Esophagus muscularis mucosa (tissue), 4 donors: ENCODE measurements at regions not wholly inside any gene's neighbourhood (a gene's known extent, or its start where the extent isn't known, plus 50 kb on each side); places are given as distances from the start of the nearest gene placed in this dataset.
"Not testable (repeated sequence)": the region's sequence is repeated elsewhere in the genome, so short reads cannot be mapped to it uniquely, and the experiment has no call there.

Experiments used
- DNase-seq: peaks from one replicate; pipeline ENCODE4 v3.0.0-alpha.2; 2017; ENCODE audit errors: extremely low spot score
- H3K27ac ChIP-seq, 4 donors: fragments of 200-600 bp; sonication (generic); replicated peaks in 1 of 4; 1 replicate in 3 of 4; 2 replicates in 1 of 4; pipeline ENCODE4 v1.5.1; 2016 to 2019; ENCODE audit warnings: mild to moderate bottlenecking in 1 of 4
- H3K27me3 ChIP-seq, 4 donors: fragments of 200-600 bp; sonication (generic); one replicate each; pipeline versions ENCODE4 v1.5.1 to v1.6.0; 2016 to 2019
- H3K36me3 ChIP-seq, 4 donors: fragments of 200-600 bp; sonication (generic); one replicate each; pipeline ENCODE4 v1.5.1; 2016 to 2019
- H3K4me1 ChIP-seq, 4 donors: fragments of 200-600 bp; sonication (generic); one replicate each; pipeline ENCODE4 v1.5.1; 2016 to 2019
- H3K4me3 ChIP-seq, 4 donors: fragments of 200-600 bp; sonication (generic); 1 replicate in 2 of 4; 2 replicates in 2 of 4; pipeline ENCODE4 v1.5.1; 2016 to 2019; ENCODE audit warnings: mild to moderate bottlenecking in 4 of 4, moderate library complexity in 1 of 4
- H3K9me3 ChIP-seq, 4 donors: fragments of 200-600 bp; sonication (generic); 1 replicate in 3 of 4; 2 replicates in 1 of 4; pipeline ENCODE4 v1.5.1; 2016 to 2019
- CTCF ChIP-seq, 3 experiments: fragments of 200-600 bp in 2 of 3; fragments of 450-650 bp in 1 of 3; sonication (generic) in 2 of 3; IDR thresholded peaks; one replicate each; pipeline ENCODE4 v1.5.1; 2017 to 2019; ENCODE audit warnings: antibody characterized with exemption in 3 of 3, mild to moderate bottlenecking in 2 of 3, moderate library complexity in 1 of 3
- EP300 ChIP-seq: sonication (generic); formaldehyde crosslinking; IDR thresholded peaks from one replicate; pipeline ENCODE4 v1.6.1; 2017; ENCODE audit warnings: antibody characterized with exemption
- POLR2A ChIP-seq: fragments of 450-650 bp; IDR thresholded peaks from one replicate; pipeline ENCODE4 v1.6.1; 2017; ENCODE audit warnings: antibody characterized with exemption, moderate library complexity, mild to moderate bottlenecking, low read depth
- POLR2AphosphoS5 ChIP-seq, 2 donors: sonication (generic); formaldehyde crosslinking; IDR thresholded peaks; one replicate each; pipeline ENCODE4 v1.6.1; 2017; ENCODE audit warnings: antibody characterized with exemption in 2 of 2
- WGBS: methylation state at CpG from one replicate; pipeline ENCODE4 v1.1.5; 2018; 5-methylcytosine and 5-hydroxymethylcytosine counted together
- intact Hi-C: fragments of 100-400 bp; cut with DNase I; formaldehyde crosslinking; loops from one replicate; pipeline ENCODE4 v1.15.1; 2023

- no peak overlapping the region for H3K27ac ChIP-seq
- intact Hi-C loops, result no loop called here
- H3K36me3 ChIP-seq, result no peaks in the 10 kb centered on the region
- TF ChIP-seq POLR2A (no peak), POLR2AphosphoS5 (IDR thresholded peaks at IDR 0.05) (no peak), EP300 (no peak), CTCF (IDR thresholded peaks at IDR 0.05) (no peak)
- peak; percentile 80 for DNase-seq
- no peaks in the 10 kb centered on the region for H3K9me3 ChIP-seq
- 71% methylated on average over 24 of the region's 25 CpGs for WGBS
- peaks cover 3 to 16% (median 6%) of the 10 kb centered on the region in 4 donors for H3K4me1 ChIP-seq
- H3K4me3 ChIP-seq, result no peak overlapping the region
- no peaks in the 10 kb centered on the region for H3K27me3 ChIP-seq
These were observed 318.7 kb downstream of the THBS2 start for GRCh38 chr6:168934660-168935627.

GRCh38 chr6:168932171-168932570, 321.5 kb downstream of the THBS2 start:
- H3K9me3 ChIP-seq, H3K27me3 ChIP-seq, H3K27ac ChIP-seq, H3K36me3 ChIP-seq, H3K4me1 ChIP-seq, intact Hi-C loops, H3K4me3 ChIP-seq: not testable (repeated sequence)
- 88% methylated on average over 15 of the region's 16 CpGs for WGBS
- DNase-seq, result peak; percentile 31

GRCh38 chr6:168931072-168931471, 322.6 kb downstream of the THBS2 start:
- H3K9me3 ChIP-seq, H3K4me1 ChIP-seq, H3K27me3 ChIP-seq, H3K36me3 ChIP-seq, H3K27ac ChIP-seq, H3K4me3 ChIP-seq, DNase-seq, intact Hi-C loops: not testable (repeated sequence)
- 74% methylated on average over 16 of the region's 17 CpGs for WGBS

- WGBS, result 88% methylated on average over 10 of the region's 11 CpGs
- Histone ChIP-seq H3K27ac (no peak overlapping the region), H3K27me3 (no peaks in the 10 kb centered on the region), H3K4me3 (no peak overlapping the region), H3K4me1 (no peaks in the 10 kb centered on the region), H3K36me3 (no peaks in the 10 kb centered on the region), H3K9me3 (no peaks in the 10 kb centered on the region)
- intact Hi-C loops, result no loop called here
- peak; percentile 74 for DNase-seq
- TF ChIP-seq CTCF (IDR thresholded peaks at IDR 0.05) (no peak), POLR2A (no peak), EP300 (no peak), POLR2AphosphoS5 (IDR thresholded peaks at IDR 0.05) (no peak)
These were observed 323.7 kb downstream of the THBS2 start for GRCh38 chr6:168929871-168930450.

GRCh38 chr6:168928012-168928411, 325.6 kb downstream of the THBS2 start:
- 98% methylated on average over 10 of the region's 10 CpGs for WGBS
- no peak for DNase-seq
- no peaks in the 10 kb centered on the region for H3K27me3 ChIP-seq
- intact Hi-C loops, result no loop called here
- H3K4me3 ChIP-seq, result no peak overlapping the region
- TF ChIP-seq POLR2AphosphoS5 (IDR thresholded peaks at IDR 0.05) (no peak), CTCF (IDR thresholded peaks at IDR 0.05) (no peak), EP300 (no peak), POLR2A (no peak)
- H3K9me3 ChIP-seq, result no peaks in the 10 kb centered on the region
- H3K27ac ChIP-seq, result no peak overlapping the region
- H3K36me3 ChIP-seq, result no peaks in the 10 kb centered on the region
- no peaks in the 10 kb centered on the region for H3K4me1 ChIP-seq
